Nephron progenitor cell (in vitro differentiated cells): ENCODE measurements at regions not wholly inside any gene's neighbourhood (a gene's known extent, or its start where the extent isn't known, plus 50 kb on each side); places are given as distances from the start of the nearest gene placed in this dataset.

Experiments
- DNase-seq: peaks from one replicate; pipeline ENCODE4 v3.0.0; 2021
- H3K27ac Mint-ChIP-seq: 2 replicates; pipeline ENCODE4 v1.8.0; 2021; ENCODE audit warnings: mild to moderate bottlenecking, moderate library complexity, mixed read lengths
- H3K27me3 Mint-ChIP-seq: 2 replicates; pipeline ENCODE4 v1.8.0; 2021; ENCODE audit warnings: mild to moderate bottlenecking, low read depth, mixed read lengths; ENCODE audit not compliant: poor library complexity
- H3K36me3 Mint-ChIP-seq: 2 replicates; pipeline ENCODE4 v1.8.0; 2021; ENCODE audit warnings: low read depth, mixed read lengths
- H3K4me1 Mint-ChIP-seq: 2 replicates; pipeline ENCODE4 v1.8.0; 2021; ENCODE audit warnings: mixed read lengths
- H3K4me3 Mint-ChIP-seq: 2 replicates; pipeline ENCODE4 v1.8.0; 2021; ENCODE audit warnings: mild to moderate bottlenecking, moderate library complexity, mixed read lengths
- H3K9me3 Mint-ChIP-seq: 2 replicates; pipeline ENCODE4 v1.8.0; 2021; ENCODE audit warnings: mild to moderate bottlenecking, moderate library complexity, mixed read lengths
- CTCF ChIP-seq: fragments of 200-600 bp; sonication (generic); IDR thresholded peaks from 2 replicates; pipeline ENCODE4 v1.5.0; 2021; ENCODE audit warnings: antibody characterized with exemption

GRCh38 chr2:198343471-198343870, 539.1 kb downstream of the PLCL1 start:
- no peak for TF ChIP-seq CTCF
- no peak overlapping the region for H3K27ac Mint-ChIP-seq
- no peak for DNase-seq
- H3K36me3 Mint-ChIP-seq, result no peaks in the 10 kb centered on the region
- H3K9me3 Mint-ChIP-seq, result no peaks in the 10 kb centered on the region
- H3K4me3 Mint-ChIP-seq, result no peak overlapping the region
- H3K4me1 Mint-ChIP-seq, result no peaks in the 10 kb centered on the region
- H3K27me3 Mint-ChIP-seq, result no peaks in the 10 kb centered on the region

GRCh38 chr2:198340846-198341245, 536.5 kb downstream of the PLCL1 start:
- H3K36me3 Mint-ChIP-seq, result no peaks in the 10 kb centered on the region
- no peaks in the 10 kb centered on the region for H3K27me3 Mint-ChIP-seq
- peaks cover 9% of the 10 kb centered on the region for H3K4me1 Mint-ChIP-seq
- H3K4me3 Mint-ChIP-seq, result no peak overlapping the region
- no peak for DNase-seq
- TF ChIP-seq CTCF, result no peak
- no peaks in the 10 kb centered on the region for H3K9me3 Mint-ChIP-seq
- H3K27ac Mint-ChIP-seq, result no peak overlapping the region

GRCh38 chr2:198339116-198339515, 534.7 kb downstream of the PLCL1 start:
- no peak for TF ChIP-seq CTCF

GRCh38 chr2:198337368-198337767, 533.0 kb downstream of the PLCL1 start:
- Mint-ChIP-seq H3K4me1 (peaks cover 9% of the 10 kb centered on the region), H3K36me3 (no peaks in the 10 kb centered on the region), H3K9me3 (no peaks in the 10 kb centered on the region), H3K27ac (no peak overlapping the region), H3K4me3 (no peak overlapping the region), H3K27me3 (no peaks in the 10 kb centered on the region)
- no peak for TF ChIP-seq CTCF
- no peak for DNase-seq

More at GRCh38 chr2:198339116-198339515, 534.7 kb downstream of the PLCL1 start:
- H3K4me1 Mint-ChIP-seq, result peaks cover 9% of the 10 kb centered on the region
- no peak for DNase-seq
- H3K4me3 Mint-ChIP-seq, result no peak overlapping the region
- no peaks in the 10 kb centered on the region for H3K27me3 Mint-ChIP-seq
- no peaks in the 10 kb centered on the region for H3K9me3 Mint-ChIP-seq
- peak overlapping the region; percentile 34 for H3K27ac Mint-ChIP-seq
- H3K36me3 Mint-ChIP-seq, result no peaks in the 10 kb centered on the region

GRCh38 chr2:198328454-198328853, 524.1 kb downstream of the PLCL1 start:
- Mint-ChIP-seq H3K4me1 (no peaks in the 10 kb centered on the region), H3K4me3 (no peak overlapping the region), H3K36me3 (no peaks in the 10 kb centered on the region), H3K9me3 (no peaks in the 10 kb centered on the region), H3K27me3 (no peaks in the 10 kb centered on the region), H3K27ac (no peak overlapping the region)
- no peak for TF ChIP-seq CTCF
- no peak for DNase-seq

GRCh38 chr2:198327526-198327925, 523.1 kb downstream of the PLCL1 start:
- DNase-seq, result no peak
- no peaks in the 10 kb centered on the region for H3K27me3 Mint-ChIP-seq

More at GRCh38 chr2:198327526-198327925, 523.1 kb downstream of the PLCL1 start:
- Mint-ChIP-seq H3K27ac (no peak overlapping the region), H3K9me3 (no peaks in the 10 kb centered on the region), H3K36me3 (no peaks in the 10 kb centered on the region), H3K4me3 (no peak overlapping the region), H3K4me1 (no peaks in the 10 kb centered on the region)
- TF ChIP-seq CTCF, result no peak
